ENCODE measurements at regions not wholly inside any gene's neighbourhood (a gene's known extent, or its start where the extent isn't known, plus 50 kb on each side); places are given as distances from the start of the nearest gene placed in this dataset.

DNA sequence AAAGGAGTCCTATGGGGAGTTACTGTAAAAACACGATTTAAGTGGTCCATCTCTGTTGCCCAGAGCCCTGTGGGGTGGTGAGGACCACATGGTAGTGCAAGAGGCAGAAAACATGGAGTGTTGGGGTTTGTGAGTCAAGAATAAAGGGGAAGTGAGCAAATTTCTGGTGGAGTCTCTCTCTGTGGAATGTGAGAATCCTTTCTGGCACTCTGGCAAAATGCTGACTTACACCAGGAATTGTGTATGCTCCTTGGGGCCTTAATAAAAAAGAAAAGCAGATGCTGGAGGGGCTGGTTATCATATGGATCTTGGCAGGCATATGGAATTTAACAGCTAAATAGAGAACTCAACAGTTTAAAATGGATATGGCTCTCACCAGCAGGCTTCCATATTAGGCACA lies 486.0 kb downstream of the TNS3 start:
- CTCF ChIA-PET, result no interaction called here
- POLR2A ChIA-PET, result no interaction called here

DNA sequence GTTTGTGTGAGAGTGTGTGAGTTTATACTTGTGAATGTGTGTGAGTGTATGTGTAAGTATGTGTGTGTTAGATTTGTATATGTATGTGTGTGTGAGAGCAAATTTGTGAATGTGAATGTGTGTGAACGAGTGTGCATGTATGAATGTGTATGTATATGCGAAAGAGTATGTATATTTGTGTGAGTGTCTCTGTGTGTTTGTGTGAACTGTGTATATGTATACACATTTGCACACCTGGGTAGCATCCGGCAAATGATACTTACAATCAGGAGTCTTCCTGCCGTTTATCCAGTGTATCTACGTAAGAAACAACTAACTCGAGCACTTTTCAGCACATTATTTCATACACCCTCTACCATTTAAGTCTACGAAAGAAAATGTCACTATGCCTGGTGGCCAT lies 487.4 kb downstream of the TNS3 start:
- POLR2A ChIA-PET, result no interaction called here
- CTCF ChIA-PET, result no interaction called here

GRCh38 chr7:47093320-47094234 lies 488.3 kb downstream of the TNS3 start:
- ChIA-PET POLR2A (no interaction called here), CTCF (no interaction called here)

GRCh38 chr7:47092336-47092735 lies 489.6 kb downstream of the TNS3 start:
- ChIA-PET CTCF (no interaction called here), POLR2A (no interaction called here)

GRCh38 chr7:47091141-47091540 lies 490.8 kb downstream of the TNS3 start:
- CTCF ChIA-PET, result no interaction called here

DNA sequence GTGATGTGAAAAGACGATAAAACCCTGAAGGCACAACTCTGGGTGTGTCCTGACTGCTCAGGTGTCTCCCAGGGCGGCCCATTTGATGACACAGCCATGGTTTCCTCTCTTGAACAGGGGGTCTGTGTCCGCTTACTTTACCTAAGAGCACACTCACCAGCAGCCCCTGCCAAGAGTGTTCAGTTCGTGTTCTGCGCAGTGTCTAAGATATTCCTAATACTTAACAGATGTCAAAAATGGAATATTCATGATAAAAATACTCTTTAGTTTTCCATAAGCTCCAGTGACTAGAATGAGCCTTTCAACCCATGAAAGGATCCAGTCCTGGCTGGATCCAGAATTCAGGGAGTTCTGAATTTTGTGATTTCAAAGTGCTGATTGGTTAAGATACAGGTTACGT lies 492.4 kb downstream of the TNS3 start:
- ChIA-PET POLR2A (no interaction called here), CTCF (no interaction called here)

More at GRCh38 chr7:47091141-47091540, 490.8 kb downstream of the TNS3 start:
- POLR2A ChIA-PET, result no interaction called here

GRCh38 chr7:47089068-47089417 lies 492.9 kb downstream of the TNS3 start:
- POLR2A ChIA-PET, result no interaction called here
- CTCF ChIA-PET, result interaction anchor here (2.1 kb wide), 1 partner anchor 1167 kb away, joined by 9 read pairs; no protein-coding TSS in a partner anchor

DNA sequence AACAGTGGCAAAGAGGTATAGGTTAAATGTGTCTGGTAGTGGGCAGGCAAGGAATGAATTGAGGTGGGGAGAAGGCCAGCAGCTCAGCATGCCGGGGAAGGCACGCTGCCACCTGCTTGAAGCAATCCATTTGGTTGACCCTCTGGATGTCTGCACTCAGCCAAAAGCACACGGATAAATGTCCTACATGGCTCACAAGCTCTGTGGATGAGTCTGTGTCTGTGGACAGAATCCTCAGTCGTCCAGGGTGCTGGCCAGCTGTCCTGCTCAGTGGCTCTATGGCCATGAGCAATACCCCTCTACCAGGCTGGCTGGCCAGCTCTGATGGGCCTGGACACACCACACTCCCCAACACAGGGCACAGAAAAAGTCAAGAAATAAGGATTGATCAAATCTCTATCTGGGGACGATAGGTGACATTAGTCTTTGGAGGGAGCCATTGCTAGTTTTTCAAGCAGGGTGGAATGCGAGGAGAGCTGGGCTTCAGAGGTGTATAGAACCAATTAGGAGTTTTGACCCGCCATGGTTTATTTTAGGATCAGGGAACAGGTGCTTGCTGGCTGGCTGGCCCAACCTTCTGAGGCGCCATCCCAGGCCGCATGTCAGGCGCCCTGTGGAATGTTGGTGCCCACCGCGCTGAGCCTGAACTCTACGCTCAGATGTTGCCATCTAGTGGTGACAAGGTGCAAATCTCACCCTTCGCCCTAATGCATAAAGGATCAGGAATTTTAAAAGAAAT lies 493.4 kb downstream of the TNS3 start:
- POLR2A ChIA-PET, result no interaction called here
- CTCF ChIA-PET, result interaction anchor here (1.0 to 2.1 kb wide), 2 partner anchors 1166 to 1171 kb away, joined by 9 read pairs; no protein-coding TSS in a partner anchor

DNA sequence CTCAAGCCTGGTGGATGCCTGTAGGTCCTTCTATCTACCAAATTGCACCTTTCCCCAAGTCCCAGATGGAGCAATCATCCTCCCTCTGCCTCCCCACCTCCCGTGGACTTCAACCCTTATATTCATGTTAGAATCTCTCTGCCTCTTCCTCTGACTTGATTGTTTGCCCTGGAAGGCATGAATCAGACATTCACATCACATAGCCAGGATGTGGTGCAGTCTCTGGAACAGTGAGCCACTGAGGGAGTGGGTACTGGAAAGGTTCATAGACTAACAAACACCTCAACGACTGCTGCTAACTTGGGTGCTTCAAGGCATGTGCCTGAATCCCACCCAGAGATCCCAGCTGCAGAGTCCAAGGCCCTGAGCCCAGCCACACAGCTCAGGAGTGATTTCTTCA lies 494.0 kb downstream of the TNS3 start:
- POLR2A ChIA-PET, result no interaction called here
- CTCF ChIA-PET, result interaction anchor here (1.0 to 2.1 kb wide), 2 partner anchors 1166 to 1170 kb away, joined by 9 read pairs; no protein-coding TSS in a partner anchor

DNA sequence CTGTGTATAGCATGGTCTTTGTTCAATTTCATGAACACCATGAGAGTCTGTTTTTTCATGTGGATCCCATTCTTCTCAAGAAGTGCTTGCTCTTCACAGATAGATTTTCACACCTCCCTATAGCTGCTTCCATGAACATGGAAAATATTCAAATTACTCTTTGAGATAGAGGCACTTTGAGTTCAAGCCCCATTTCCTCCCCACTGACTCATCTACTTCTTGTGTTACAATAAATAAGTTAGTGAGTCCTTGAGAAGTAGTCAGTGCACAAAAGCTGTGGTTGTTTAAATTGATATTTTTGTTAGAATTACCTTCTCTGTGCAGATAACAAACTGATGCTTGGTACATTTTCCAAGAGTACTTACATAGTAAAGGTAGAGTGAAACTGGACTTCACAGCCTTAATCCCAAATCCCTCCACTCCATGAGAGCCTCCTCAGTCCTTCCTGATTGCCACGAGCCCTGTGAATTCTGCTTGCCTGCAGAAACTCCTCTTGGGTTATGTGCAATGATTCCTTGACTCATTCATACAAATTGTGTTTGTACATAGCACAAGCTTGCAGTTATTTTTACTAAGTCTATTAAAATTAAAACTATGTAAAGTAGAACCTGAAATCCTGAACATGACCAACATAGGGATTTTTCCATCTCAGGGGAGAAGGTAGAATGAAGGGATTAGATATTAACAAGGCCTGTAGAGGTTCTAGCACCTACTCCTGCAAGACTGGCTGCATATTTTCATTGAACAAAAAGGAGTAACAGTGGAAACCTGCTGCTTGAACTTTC lies 496.2 kb downstream of the TNS3 start:
- CTCF ChIA-PET, result no interaction called here
- POLR2A ChIA-PET, result no interaction called here

- POLR2A ChIA-PET, result no interaction called here
- CTCF ChIA-PET, result no interaction called here
Measured at GRCh38 chr7:47083476-47084250, 498.2 kb downstream of the TNS3 start.

- CTCF ChIA-PET, result no interaction called here
Measured at GRCh38 chr7:47080816-47081215, 501.1 kb downstream of the TNS3 start.

GRCh38 chr7:47078241-47078640 lies 503.7 kb downstream of the TNS3 start:
- CTCF ChIA-PET, result no interaction called here
- POLR2A ChIA-PET, result no interaction called here

More at GRCh38 chr7:47080816-47081215, 501.1 kb downstream of the TNS3 start:
- POLR2A ChIA-PET, result no interaction called here

DNA sequence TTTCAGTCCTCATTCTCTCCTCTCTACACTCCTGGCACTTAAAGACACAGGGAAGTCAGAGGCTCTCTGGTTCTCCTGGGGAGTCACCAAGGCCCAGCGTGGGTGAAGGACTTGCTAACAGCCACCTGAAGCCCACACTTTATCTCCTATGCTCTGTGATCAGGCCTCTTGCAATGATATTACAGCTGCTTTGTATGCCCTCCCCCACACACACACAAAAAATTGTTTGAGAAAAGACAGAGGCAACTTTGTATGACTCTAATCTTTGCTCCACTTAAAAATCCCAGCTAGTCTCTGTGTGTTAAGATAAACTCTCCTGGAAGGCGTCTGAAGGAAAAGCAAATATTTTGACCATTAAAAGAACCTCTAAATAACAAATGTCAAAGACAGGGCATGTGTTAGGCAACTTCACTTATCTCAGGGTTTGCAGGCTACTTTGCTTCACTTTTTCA lies 507.2 kb downstream of the TNS3 start:
- POLR2A ChIA-PET, result no interaction called here
- CTCF ChIA-PET, result no interaction called here

DNA sequence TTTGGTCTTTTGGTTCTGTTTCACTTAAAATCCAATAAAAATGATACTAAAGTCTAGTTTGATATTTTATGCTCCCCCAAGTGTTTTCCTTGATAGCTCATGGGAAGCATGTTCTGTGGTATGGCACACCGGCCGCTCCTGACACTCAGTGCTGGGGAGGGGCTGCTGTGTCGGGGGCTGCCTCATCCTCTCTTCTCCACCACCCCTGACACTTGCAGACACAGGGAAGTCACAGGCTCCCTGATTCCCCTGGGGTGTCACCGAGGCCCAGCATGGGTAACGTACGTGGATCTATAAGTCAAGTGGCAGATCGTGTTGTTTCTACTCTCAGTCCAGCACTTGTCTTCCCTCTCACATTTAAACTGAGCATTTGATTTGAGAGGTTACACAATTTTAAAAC lies 508.6 kb downstream of the TNS3 start:
- CTCF ChIA-PET, result no interaction called here
- POLR2A ChIA-PET, result no interaction called here

DNA sequence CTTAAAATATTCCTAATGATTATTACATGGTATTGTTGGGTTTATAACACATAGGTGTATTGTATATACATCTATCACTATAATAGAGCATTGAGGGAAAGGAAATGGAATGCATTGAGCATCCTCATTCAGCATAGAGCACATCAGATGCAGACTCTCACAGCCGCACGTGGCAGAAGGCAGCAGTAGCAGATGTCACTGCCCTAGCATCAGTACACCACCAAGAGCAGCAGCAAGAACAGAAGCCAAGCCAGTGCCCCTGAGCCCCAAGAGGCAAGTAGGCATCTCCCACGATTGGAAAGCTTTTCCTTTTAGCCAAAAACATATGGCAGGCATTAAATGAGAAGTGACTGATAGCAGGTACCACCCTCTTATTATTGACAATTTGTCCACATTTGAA lies 510.0 kb downstream of the TNS3 start:
- ChIA-PET POLR2A (no interaction called here), CTCF (no interaction called here)

GRCh38 chr7:47069385-47070076 lies 512.4 kb downstream of the TNS3 start:
- ChIA-PET CTCF (no interaction called here), POLR2A (no interaction called here)

DNA sequence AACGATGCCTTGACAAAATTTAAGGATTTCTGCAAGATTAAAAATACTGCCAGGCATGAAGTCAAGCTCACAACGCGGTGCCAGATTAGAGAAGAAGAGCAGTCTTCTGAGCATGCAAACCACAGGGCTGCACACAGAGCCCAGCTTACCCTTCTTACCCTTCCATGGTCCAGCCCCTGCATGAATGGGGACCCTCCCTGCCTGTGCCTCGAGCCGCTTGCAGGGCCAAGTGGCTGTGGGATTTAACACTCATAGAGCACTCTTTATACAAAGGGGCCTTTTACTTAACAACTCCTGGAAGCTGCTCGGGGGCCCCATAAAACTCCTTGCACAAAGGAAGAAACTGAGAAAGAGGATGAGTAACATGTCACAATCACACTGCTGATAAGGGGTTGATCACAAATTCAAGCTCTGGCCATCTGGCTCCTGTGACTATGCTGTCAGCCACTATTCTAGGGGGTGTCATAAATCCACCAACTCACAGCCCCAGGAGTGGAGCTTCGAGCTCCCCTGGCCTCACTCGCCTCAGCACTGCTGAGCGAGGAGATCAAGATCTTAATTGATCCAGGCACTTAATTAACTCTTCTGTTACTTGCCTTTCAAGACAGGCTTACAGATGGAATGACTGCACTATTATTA lies 514.8 kb downstream of the TNS3 start:
- POLR2A ChIA-PET, result no interaction called here
- CTCF ChIA-PET, result no interaction called here

DNA sequence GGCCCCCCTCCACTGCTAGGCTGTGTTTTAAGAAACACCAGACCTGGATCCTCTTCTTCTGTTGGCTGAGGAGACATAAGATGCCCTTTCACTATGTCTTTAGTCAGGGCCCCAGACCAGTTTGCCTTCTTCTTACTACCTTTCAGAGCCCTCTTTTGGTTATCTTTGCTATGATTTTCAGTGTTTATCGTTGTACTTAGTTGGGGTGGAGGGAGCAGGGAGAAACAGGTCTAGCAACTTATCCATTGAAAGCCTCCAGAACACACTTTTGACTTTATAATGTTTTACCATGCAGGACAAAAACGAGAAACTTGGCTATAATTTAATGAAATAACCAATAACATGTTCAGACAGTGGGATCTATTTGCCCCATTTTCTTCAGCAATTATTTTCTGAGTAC lies 525.2 kb downstream of the TNS3 start:
- CTCF ChIA-PET, result no interaction called here
- POLR2A ChIA-PET, result no interaction called here

Data from activated CD8-positive, alpha-beta memory T cell treated with anti-CD3 and anti-CD28 coated beads for 36 hours (primary cell).